Peyer's patch (tissue), 4 donors: ENCODE measurements at regions not wholly inside any gene's neighbourhood (a gene's known extent, or its start where the extent isn't known, plus 50 kb on each side); places are given as distances from the start of the nearest gene placed in this dataset.

Experiments
- POLR2A ChIP-seq, 2 donors: fragments of 450-650 bp; IDR thresholded peaks; one replicate each; pipeline ENCODE4 v1.5.1; 2017; ENCODE audit warnings: antibody characterized with exemption in 2 of 2, mild to moderate bottlenecking in 2 of 2, moderate library complexity in 2 of 2
- TF ChIP-seq, protein P1 (sequence below), 6 experiments: fragments of 450-650 bp in 4 of 6; fragments of 200-600 bp in 2 of 6; sonication (generic) in 1 of 6; IDR thresholded peaks; one replicate each; pipeline ENCODE4 v1.5.1; 2017 to 2019; ENCODE audit warnings: antibody characterized with exemption in 6 of 6, mild to moderate bottlenecking in 3 of 6, moderate library complexity in 1 of 6

DNA sequence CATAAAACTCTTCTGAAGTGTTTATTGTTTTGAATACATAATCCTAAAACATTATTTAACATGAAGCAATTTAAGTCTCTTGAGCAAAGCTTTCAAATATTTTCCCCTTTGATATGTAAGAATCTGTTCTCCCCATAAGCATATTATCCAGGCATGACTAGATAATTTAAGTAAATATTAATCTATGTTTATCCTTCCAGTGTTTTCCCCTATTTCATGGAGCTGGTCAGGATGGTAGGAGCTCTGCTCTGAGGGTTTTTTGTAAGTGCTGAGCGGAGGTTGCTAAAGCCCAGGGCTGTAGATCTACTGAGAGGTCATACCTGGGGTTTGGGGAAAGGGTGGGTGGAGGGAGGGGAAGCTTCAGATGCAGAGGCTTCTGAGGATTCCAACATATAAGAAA is 258.9 kb upstream of the SFRP2 start:
- TF ChIP-seq, protein P1, sequence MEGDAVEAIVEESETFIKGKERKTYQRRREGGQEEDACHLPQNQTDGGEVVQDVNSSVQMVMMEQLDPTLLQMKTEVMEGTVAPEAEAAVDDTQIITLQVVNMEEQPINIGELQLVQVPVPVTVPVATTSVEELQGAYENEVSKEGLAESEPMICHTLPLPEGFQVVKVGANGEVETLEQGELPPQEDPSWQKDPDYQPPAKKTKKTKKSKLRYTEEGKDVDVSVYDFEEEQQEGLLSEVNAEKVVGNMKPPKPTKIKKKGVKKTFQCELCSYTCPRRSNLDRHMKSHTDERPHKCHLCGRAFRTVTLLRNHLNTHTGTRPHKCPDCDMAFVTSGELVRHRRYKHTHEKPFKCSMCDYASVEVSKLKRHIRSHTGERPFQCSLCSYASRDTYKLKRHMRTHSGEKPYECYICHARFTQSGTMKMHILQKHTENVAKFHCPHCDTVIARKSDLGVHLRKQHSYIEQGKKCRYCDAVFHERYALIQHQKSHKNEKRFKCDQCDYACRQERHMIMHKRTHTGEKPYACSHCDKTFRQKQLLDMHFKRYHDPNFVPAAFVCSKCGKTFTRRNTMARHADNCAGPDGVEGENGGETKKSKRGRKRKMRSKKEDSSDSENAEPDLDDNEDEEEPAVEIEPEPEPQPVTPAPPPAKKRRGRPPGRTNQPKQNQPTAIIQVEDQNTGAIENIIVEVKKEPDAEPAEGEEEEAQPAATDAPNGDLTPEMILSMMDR (IDR thresholded peaks at IDR 0.05) = no peak
- TF ChIP-seq POLR2A (IDR thresholded peaks at IDR 0.05) = no peak
